Ascending aorta (tissue), 2 donors: ENCODE measurements at regions not wholly inside any gene's neighbourhood (a gene's known extent, or its start where the extent isn't known, plus 50 kb on each side); places are given as distances from the start of the nearest gene placed in this dataset.

Experiments used
- DNase-seq, 2 donors: peaks; one replicate each; pipeline ENCODE4 v3.0.0-alpha.2; 2019; ENCODE audit warnings: low spot score in 2 of 2
- H3K27ac ChIP-seq, 2 donors: fragments of 200-600 bp; sonication (generic); one replicate each; pipeline ENCODE4 v1.5.1; 2016 to 2017; ENCODE audit warnings: mild to moderate bottlenecking in 1 of 2
- H3K27me3 ChIP-seq: fragments of 200-600 bp; sonication (generic); one replicate; pipeline ENCODE4 v1.5.1; 2017
- H3K36me3 ChIP-seq, 2 donors: fragments of 200-600 bp; sonication (generic); one replicate each; pipeline ENCODE4 v1.5.1; 2016
- H3K4me1 ChIP-seq, 2 donors: fragments of 200-600 bp; sonication (generic); one replicate each; pipeline ENCODE4 v1.5.1; 2016 to 2017; ENCODE audit warnings: mild to moderate bottlenecking in 1 of 2
- H3K4me3 ChIP-seq, 2 donors: fragments of 200-600 bp; sonication (generic); one replicate each; pipeline ENCODE4 v1.5.1; 2016 to 2017; ENCODE audit warnings: mild to moderate bottlenecking in 1 of 2
- H3K9me3 ChIP-seq, 2 donors: fragments of 200-600 bp; sonication (generic); one replicate each; pipeline ENCODE4 v1.5.1; 2016
- CTCF ChIP-seq, 3 experiments: fragments of 200-600 bp in 2 of 3; fragments of 450-650 bp in 1 of 3; sonication (generic) in 2 of 3; IDR thresholded peaks; one replicate each; pipeline ENCODE4 v1.5.1; 2016 to 2019; ENCODE audit warnings: antibody characterized with exemption in 3 of 3, mild to moderate bottlenecking in 1 of 3, moderate library complexity in 1 of 3
- intact Hi-C: fragments of 100-400 bp; cut with DNase I; formaldehyde crosslinking; loops from one replicate; pipeline ENCODE4 v1.15.1; 2023

DNA sequence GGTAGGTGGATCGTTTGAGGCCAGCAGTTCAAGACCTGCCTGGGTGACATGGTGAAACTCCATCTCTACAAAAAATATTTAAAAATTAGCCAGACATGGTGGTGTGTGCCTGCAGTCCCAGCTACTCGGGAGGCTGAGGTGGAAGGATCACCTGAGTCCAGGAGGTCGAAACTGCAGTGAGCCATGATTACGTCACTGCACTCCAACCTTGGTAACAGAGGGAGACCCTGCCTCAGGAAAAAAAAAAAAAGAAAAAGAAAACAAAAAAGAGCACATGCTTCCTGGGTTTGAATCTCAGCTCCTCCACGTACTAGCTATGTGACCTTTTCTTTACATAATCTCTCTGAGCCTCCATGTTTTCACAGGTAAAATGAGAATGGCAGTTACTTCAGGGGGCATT, 86.3 kb upstream of the CALM2 start:
- no peak overlapping the region for H3K27ac ChIP-seq
- no peaks in the 10 kb centered on the region for H3K27me3 ChIP-seq
- intact Hi-C loops = no loop called here
- no peaks in the 10 kb centered on the region for H3K9me3 ChIP-seq
- no peak for DNase-seq
- H3K4me1 ChIP-seq = no peaks in the 10 kb centered on the region
- no peak overlapping the region for H3K4me3 ChIP-seq
- TF ChIP-seq CTCF (IDR thresholded peaks at IDR 0.05) = no peak
- no peaks in the 10 kb centered on the region for H3K36me3 ChIP-seq

DNA sequence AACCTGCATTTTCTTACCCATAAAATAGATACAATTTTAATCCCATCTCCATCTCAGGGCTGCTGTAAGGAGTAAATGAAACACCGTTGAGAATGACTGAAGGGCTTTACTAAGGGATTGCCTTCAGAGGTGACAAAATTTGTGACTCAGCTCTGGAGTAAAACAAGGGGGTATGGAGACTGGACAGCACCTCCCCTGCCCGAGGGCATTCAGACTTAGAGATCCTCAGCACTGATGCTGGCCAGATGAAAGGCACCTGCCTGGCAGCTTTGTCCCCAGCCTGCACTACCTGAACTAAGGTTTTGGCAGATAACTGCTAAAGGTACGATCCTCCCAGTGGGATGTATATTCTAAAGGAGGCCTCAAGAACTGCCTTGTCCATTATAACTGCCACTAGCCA, 84.7 kb upstream of the CALM2 start:
- Histone ChIP-seq H3K4me1 (no peaks in the 10 kb centered on the region), H3K27ac (no peak overlapping the region), H3K9me3 (no peaks in the 10 kb centered on the region), H3K27me3 (no peaks in the 10 kb centered on the region), H3K36me3 (no peaks in the 10 kb centered on the region), H3K4me3 (no peak overlapping the region)
- intact Hi-C loops = no loop called here
- no peak for DNase-seq
- no peak for TF ChIP-seq CTCF (IDR thresholded peaks at IDR 0.05)

- Histone ChIP-seq H3K4me1 (no peaks in the 10 kb centered on the region), H3K27me3 (no peaks in the 10 kb centered on the region), H3K27ac (no peak overlapping the region), H3K9me3 (no peaks in the 10 kb centered on the region), H3K4me3 (no peak overlapping the region), H3K36me3 (no peaks in the 10 kb centered on the region)
- no peak for DNase-seq
- TF ChIP-seq CTCF (IDR thresholded peaks at IDR 0.05) = no peak
- intact Hi-C loops = no loop called here
These were observed 83.5 kb upstream of the CALM2 start for GRCh38 chr2:47259829-47260228.

GRCh38 chr2:47257946-47258348, 81.6 kb upstream of the CALM2 start:
- Histone ChIP-seq H3K27me3 (no peaks in the 10 kb centered on the region), H3K4me3 (no peak overlapping the region), H3K36me3 (no peaks in the 10 kb centered on the region), H3K9me3 (no peaks in the 10 kb centered on the region), H3K27ac (no peak overlapping the region), H3K4me1 (no peaks in the 10 kb centered on the region)
- no peak for DNase-seq
- intact Hi-C loops = no loop called here
- TF ChIP-seq CTCF (IDR thresholded peaks at IDR 0.05) = no peak

- no peak for DNase-seq
- Histone ChIP-seq H3K4me3 (no peak overlapping the region), H3K36me3 (no peaks in the 10 kb centered on the region), H3K4me1 (no peaks in the 10 kb centered on the region), H3K27ac (no peak overlapping the region), H3K9me3 (no peaks in the 10 kb centered on the region), H3K27me3 (no peaks in the 10 kb centered on the region)
- no peak for TF ChIP-seq CTCF (IDR thresholded peaks at IDR 0.05)
- intact Hi-C loops = no loop called here
These were observed 80.2 kb upstream of the CALM2 start for GRCh38 chr2:47256416-47257087.

DNA sequence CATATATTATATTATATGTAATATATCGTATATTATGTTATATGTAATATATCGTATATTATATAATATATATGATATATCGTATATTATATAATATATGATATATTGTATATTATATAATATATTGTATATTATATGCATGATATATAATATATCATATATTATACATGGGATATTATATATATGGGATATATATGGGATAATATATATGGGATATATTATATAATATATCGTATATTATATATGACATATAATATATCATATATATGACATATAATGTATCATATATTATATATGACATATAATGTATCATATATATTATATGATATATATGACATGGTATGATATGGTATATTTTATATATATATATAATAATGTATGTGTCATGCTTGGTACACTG, 79.5 kb upstream of the CALM2 start:
- Histone ChIP-seq H3K4me3 (no peak overlapping the region), H3K27ac (no peak overlapping the region), H3K4me1 (no peaks in the 10 kb centered on the region), H3K9me3 (no peaks in the 10 kb centered on the region), H3K27me3 (no peaks in the 10 kb centered on the region), H3K36me3 (no peaks in the 10 kb centered on the region)
- TF ChIP-seq CTCF (IDR thresholded peaks at IDR 0.05) = no peak
- intact Hi-C loops = no loop called here
- no peak for DNase-seq
